Astrocyte (in vitro differentiated cells and primary cell): ENCODE measurements at regions not wholly inside any gene's neighbourhood (a gene's known extent, or its start where the extent isn't known, plus 50 kb on each side); places are given as distances from the start of the nearest gene placed in this dataset.

Experiments used
- EZH2 ChIP-seq: IDR thresholded peaks from 2 replicates; pipeline ENCODE4 v1.6.1; 2012; ENCODE audit warnings: mild to moderate bottlenecking, low read length, inconsistent platforms; ENCODE audit not compliant: insufficient read depth
- TF ChIP-seq, protein P1 (sequence below): IDR thresholded peaks from 2 replicates; pipeline ENCODE4 v1.5.1; 2011; ENCODE audit warnings: low read depth, mild to moderate bottlenecking, inconsistent platforms, low read length, moderate library complexity; ENCODE audit not compliant: insufficient read depth

DNA sequence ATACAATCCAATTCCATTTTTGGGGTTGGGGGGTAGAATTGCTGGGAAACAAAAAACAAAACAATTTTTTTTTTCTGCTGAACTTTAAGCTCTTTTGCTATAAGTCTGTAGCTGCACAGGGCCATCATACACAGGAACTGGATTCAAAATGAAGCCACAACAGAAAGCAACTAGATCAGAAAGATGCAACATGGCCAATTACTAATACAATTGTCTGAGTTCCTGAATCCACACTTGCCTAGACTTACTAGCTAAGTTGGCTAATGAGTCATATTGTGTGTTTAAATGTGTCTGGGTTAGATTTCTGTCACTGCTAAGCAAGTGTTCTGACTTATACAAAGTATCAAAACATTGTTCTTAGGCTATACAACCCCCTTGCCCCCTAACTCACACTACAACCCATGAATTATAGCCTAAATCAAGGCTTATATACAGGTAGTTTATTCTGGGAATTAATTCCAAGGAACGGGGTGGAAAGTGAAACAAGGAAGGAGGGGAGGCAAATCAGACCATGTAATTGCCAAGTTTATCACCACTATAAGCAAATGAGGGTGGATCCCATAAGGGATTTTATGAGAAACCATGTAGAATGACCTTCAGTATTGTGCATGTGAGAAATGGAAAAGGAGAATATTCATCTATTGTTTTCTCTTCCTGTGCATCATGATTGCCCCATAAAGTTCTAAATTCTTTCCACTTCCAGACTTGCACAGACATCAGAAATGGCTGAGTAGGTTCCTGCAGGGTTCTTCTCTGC lies 337.9 kb upstream of the SORCS1 start:
- TF ChIP-seq, protein P1, sequence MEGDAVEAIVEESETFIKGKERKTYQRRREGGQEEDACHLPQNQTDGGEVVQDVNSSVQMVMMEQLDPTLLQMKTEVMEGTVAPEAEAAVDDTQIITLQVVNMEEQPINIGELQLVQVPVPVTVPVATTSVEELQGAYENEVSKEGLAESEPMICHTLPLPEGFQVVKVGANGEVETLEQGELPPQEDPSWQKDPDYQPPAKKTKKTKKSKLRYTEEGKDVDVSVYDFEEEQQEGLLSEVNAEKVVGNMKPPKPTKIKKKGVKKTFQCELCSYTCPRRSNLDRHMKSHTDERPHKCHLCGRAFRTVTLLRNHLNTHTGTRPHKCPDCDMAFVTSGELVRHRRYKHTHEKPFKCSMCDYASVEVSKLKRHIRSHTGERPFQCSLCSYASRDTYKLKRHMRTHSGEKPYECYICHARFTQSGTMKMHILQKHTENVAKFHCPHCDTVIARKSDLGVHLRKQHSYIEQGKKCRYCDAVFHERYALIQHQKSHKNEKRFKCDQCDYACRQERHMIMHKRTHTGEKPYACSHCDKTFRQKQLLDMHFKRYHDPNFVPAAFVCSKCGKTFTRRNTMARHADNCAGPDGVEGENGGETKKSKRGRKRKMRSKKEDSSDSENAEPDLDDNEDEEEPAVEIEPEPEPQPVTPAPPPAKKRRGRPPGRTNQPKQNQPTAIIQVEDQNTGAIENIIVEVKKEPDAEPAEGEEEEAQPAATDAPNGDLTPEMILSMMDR, result no peak
- no peak for TF ChIP-seq EZH2
